ENCODE measurements at regions not wholly inside any gene's neighbourhood (a gene's known extent, or its start where the extent isn't known, plus 50 kb on each side); places are given as distances from the start of the nearest gene placed in this dataset.

DNA sequence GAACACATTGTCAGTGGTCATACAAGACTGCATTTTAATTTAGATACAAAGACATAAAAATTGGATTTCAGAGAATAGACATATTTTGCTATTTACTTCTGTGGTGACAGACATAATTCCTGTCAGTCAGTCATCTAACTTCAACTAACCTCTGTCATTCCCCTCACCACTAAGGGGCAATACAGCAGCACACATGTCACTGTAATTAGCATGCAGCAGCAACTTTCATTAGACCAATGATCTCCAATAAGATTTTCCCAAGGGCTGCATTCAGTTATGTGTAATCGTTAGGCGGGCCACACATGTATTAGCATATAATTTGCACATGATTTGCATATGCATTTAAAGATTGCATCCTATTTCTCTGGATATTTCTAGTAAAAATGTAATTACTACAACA, 624.5 kb downstream of the NR4A2 start:
- no peak overlapping the region for H3K23ac ChIP-seq (ENCODE audit: insufficient read length)
- no peaks in the 10 kb centered on the region for H3K27me3 ChIP-seq (replicated peaks in 1 of 4; ENCODE audit: control insufficient read depth in 3 of 4, extremely low read depth in 1 of 4, insufficient read depth in 3 of 4, low read length in 3 of 4)
- no peak overlapping the region for H3K14ac ChIP-seq (ENCODE audit: insufficient read length)
- no peaks in the 10 kb centered on the region for H3K79me1 ChIP-seq (ENCODE audit: low read depth, low read length)
- ChIA-PET CTCF (ENCODE audit: partially characterized antibody) (no interaction called here), POLR2A (ENCODE audit: partially characterized antibody) (no interaction called here)
- no peaks in the 10 kb centered on the region for H3K36me3 ChIP-seq (ENCODE audit: control insufficient read depth in 2 of 4, insufficient read depth in 4 of 4, low read length in 3 of 4)
- H3K4me1 ChIP-seq (replicated peaks in 1 of 4; ENCODE audit: control insufficient read depth in 3 of 4, insufficient read depth in 4 of 4, low read length in 3 of 4) = no peaks in the 10 kb centered on the region
- H4K8ac ChIP-seq (ENCODE audit: extremely low read depth, insufficient read depth, low read length) = no peak overlapping the region
- H2BK12ac ChIP-seq (ENCODE audit: low read depth, low read length) = no peak overlapping the region
- H2AK5ac ChIP-seq (ENCODE audit: low read depth, low read length) = no peak overlapping the region
- H3K4me2 ChIP-seq (ENCODE audit: insufficient read depth in 1 of 2, low read depth in 2 of 2, low read length in 2 of 2) = no peak overlapping the region
- no peaks in the 10 kb centered on the region for H3K79me2 ChIP-seq (ENCODE audit: control insufficient read depth in 1 of 2, insufficient read depth in 2 of 2, low read length in 2 of 2)
- peak; percentile 73 to 81 for TF ChIP-seq RAD21 (IDR thresholded peaks at IDR 0.05 in 1 of 2, conservative IDR thresholded peaks at IDR 0.05 in 1 of 2; ENCODE audit: low read depth in 2 of 2, low read length in 2 of 2)
- TF ChIP-seq, protein P1, sequence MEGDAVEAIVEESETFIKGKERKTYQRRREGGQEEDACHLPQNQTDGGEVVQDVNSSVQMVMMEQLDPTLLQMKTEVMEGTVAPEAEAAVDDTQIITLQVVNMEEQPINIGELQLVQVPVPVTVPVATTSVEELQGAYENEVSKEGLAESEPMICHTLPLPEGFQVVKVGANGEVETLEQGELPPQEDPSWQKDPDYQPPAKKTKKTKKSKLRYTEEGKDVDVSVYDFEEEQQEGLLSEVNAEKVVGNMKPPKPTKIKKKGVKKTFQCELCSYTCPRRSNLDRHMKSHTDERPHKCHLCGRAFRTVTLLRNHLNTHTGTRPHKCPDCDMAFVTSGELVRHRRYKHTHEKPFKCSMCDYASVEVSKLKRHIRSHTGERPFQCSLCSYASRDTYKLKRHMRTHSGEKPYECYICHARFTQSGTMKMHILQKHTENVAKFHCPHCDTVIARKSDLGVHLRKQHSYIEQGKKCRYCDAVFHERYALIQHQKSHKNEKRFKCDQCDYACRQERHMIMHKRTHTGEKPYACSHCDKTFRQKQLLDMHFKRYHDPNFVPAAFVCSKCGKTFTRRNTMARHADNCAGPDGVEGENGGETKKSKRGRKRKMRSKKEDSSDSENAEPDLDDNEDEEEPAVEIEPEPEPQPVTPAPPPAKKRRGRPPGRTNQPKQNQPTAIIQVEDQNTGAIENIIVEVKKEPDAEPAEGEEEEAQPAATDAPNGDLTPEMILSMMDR (IDR thresholded peaks at IDR 0.05; ENCODE audit: control extremely low read depth in 1 of 3, insufficient read depth in 1 of 3, low read depth in 1 of 3, low read length in 3 of 3) = peak in 2 of 3 experiments; percentile 37 to 52; a peak in 3 of 4 replicates
- no peak for TF ChIP-seq SUZ12 (IDR thresholded peaks at IDR 0.05; ENCODE audit: low read length)
- H3K56ac ChIP-seq (replicated peaks; ENCODE audit: insufficient read length, low read depth, low read length) = no peak overlapping the region
- no peak overlapping the region for H2BK5ac ChIP-seq (ENCODE audit: low read depth, low read length)
- no peak overlapping the region for H2BK15ac ChIP-seq (ENCODE audit: low read length)
- no peak overlapping the region for H3K4me3 ChIP-seq (ENCODE audit: extremely low read depth in 1 of 4, insufficient read depth in 2 of 4, low read depth in 3 of 4, low read length in 4 of 4)
- H4K91ac ChIP-seq (replicated peaks; ENCODE audit: insufficient read length, low read length) = no peak overlapping the region
- H2AFZ ChIP-seq (ENCODE audit: low read length) = no peak overlapping the region
- no peaks in the 10 kb centered on the region for H4K20me1 ChIP-seq (replicated peaks in 1 of 2; ENCODE audit: control insufficient read depth in 1 of 2, insufficient read depth in 2 of 2, low read length in 2 of 2)
- no peak overlapping the region for H2BK20ac ChIP-seq (ENCODE audit: low read length)
- DNase-seq (ENCODE audit: low read depth in 1 of 2, low spot score in 2 of 2) (no peak), FAIRE-seq (no peak)
- no peaks in the 10 kb centered on the region for H3K23me2 ChIP-seq (ENCODE audit: low read depth, low read length)
- 82% methylated on average over 2 of the region's 2 CpGs; no CpG with 5 or more reads in 1 of the 2 experiments for WGBS, 2 experiments (ENCODE audit: extremely low coverage in 1 of 2, insufficient coverage in 1 of 2, insufficient read length in 1 of 2, insufficient replicate concordance in 2 of 2, low coverage in 1 of 2, low lambda C conversion rate in 2 of 2, missing lambda C conversion rate in 1 of 2)
- H4K5ac ChIP-seq (ENCODE audit: insufficient read length, low read depth, low read length) = no peak overlapping the region
- no peak overlapping the region for H3K4ac ChIP-seq (replicated peaks; ENCODE audit: insufficient read length, low read depth, low read length)
- H3K18ac ChIP-seq (ENCODE audit: extremely low read depth, low read length) = no peak overlapping the region
- H2BK120ac ChIP-seq (replicated peaks; ENCODE audit: low read depth, low read length) = no peak overlapping the region
- H3K9ac ChIP-seq (replicated peaks in 1 of 4; ENCODE audit: extremely low read depth in 1 of 4, low read depth in 3 of 4, low read length in 3 of 4) = no peak overlapping the region
- no peaks in the 10 kb centered on the region for H3K9me3 ChIP-seq (ENCODE audit: insufficient read depth in 2 of 2, low read depth in 1 of 2, low read length in 1 of 2)
- H3K27ac ChIP-seq (ENCODE audit: low read depth, low read length) = no peak overlapping the region

Measured in H1 (cell line).